Activated CD8-positive, alpha-beta T cell treated with anti-CD3 and anti-CD28 coated beads for 36 hours (primary cell): ENCODE measurements at regions not wholly inside any gene's neighbourhood (a gene's known extent, or its start where the extent isn't known, plus 50 kb on each side); places are given as distances from the start of the nearest gene placed in this dataset.

Source experiments
- ATAC-seq: fragments of 200-7000 bp; cut with Tn5 transposase; one replicate; pipeline ENCODE4 v1.10.0; 2021; ENCODE audit warnings: mild to moderate bottlenecking, moderate library complexity
- CTCF ChIA-PET: fragments of 350-600 bp; sonication (Branson Sonifier 250); formaldehyde crosslinking; loops from one replicate; lab custom pipeline; 2021; ENCODE audit warnings: antibody characterized with exemption; lab: Charles Lee
- POLR2A ChIA-PET: fragments of 350-600 bp; sonication (Branson Sonifier 250); formaldehyde crosslinking; loops from one replicate; lab custom pipeline; 2021; ENCODE audit warnings: antibody characterized with exemption; lab: Charles Lee
- DNase-seq: peaks from one replicate; pipeline ENCODE4 v3.0.0-alpha.2; 2020
- H3K27ac Mint-ChIP-seq: one replicate; pipeline ENCODE4 v1.8.0; 2021; ENCODE audit warnings: mild to moderate bottlenecking, mixed read lengths
- H3K27me3 Mint-ChIP-seq: one replicate; pipeline ENCODE4 v1.8.0; 2021; ENCODE audit warnings: mixed read lengths
- H3K36me3 Mint-ChIP-seq: one replicate; pipeline ENCODE4 v1.8.0; 2021; ENCODE audit warnings: low read depth, mixed read lengths
- H3K4me1 Mint-ChIP-seq: one replicate; pipeline ENCODE4 v1.8.0; 2021; ENCODE audit warnings: low read depth, mixed read lengths
- H3K4me3 Mint-ChIP-seq: one replicate; pipeline ENCODE4 v1.8.0; 2021; ENCODE audit warnings: mild to moderate bottlenecking, moderate library complexity, mixed read lengths
- H3K9me3 Mint-ChIP-seq: one replicate; pipeline ENCODE4 v1.8.0; 2021; ENCODE audit warnings: mixed read lengths
- CTCF ChIP-seq: fragments of 200-600 bp; IDR thresholded peaks from one replicate; pipeline ENCODE4 v1.8.0; 2022; ENCODE audit warnings: antibody characterized with exemption, mild to moderate bottlenecking
- intact Hi-C: fragments of 100-400 bp; cut with micrococcal nuclease; formaldehyde crosslinking; loops from one replicate; pipeline ENCODE4 v1.10.0; 2022

DNA sequence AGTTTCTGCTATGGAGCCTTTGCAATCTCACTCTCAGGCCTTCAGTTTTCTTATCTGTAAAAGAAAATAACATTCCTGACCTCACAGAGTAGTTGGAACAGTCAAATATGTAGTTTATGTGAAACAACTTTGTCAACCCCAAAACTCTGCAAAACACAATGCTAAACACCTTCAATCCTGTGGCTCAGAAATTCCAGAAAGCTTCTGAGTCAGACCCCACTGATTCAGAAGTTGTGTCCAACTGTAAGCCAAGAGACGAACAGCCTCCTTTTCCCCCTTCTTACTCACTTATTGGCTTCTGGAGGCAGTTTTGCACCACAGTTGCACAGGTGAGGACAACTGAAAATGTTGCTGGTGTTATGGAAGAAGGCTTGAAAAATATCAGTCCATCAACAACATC is 52.9 kb downstream of the TMSB4Y start:
- H3K36me3 Mint-ChIP-seq: no peaks in the 10 kb centered on the region
- H3K27me3 Mint-ChIP-seq: no peaks in the 10 kb centered on the region
- ATAC-seq: no peak
- H3K4me3 Mint-ChIP-seq: no peak overlapping the region
- no peak for TF ChIP-seq CTCF
- ChIA-PET CTCF (no interaction called here), POLR2A (no interaction called here)
- H3K27ac Mint-ChIP-seq: no peak overlapping the region
- DNase-seq: no peak
- no peaks in the 10 kb centered on the region for H3K9me3 Mint-ChIP-seq
- intact Hi-C loops: no loop called here
- peaks cover 7% of the 10 kb centered on the region for H3K4me1 Mint-ChIP-seq

GRCh38 chrY:13766040-13766439 is 62.3 kb downstream of the TMSB4Y start:
- no peaks in the 10 kb centered on the region for H3K4me1 Mint-ChIP-seq
- no peak for TF ChIP-seq CTCF
- CTCF ChIA-PET: interaction anchor here (0.8 kb wide), 1 partner anchor 14 kb away, joined by 3 read pairs; no protein-coding TSS in a partner anchor
- ATAC-seq (no peak), DNase-seq (no peak)
- peaks cover 4% of the 10 kb centered on the region for H3K36me3 Mint-ChIP-seq
- intact Hi-C loops: no loop called here
- no peaks in the 10 kb centered on the region for H3K27me3 Mint-ChIP-seq
- H3K4me3 Mint-ChIP-seq: no peak overlapping the region
- H3K27ac Mint-ChIP-seq: no peak overlapping the region
- no peaks in the 10 kb centered on the region for H3K9me3 Mint-ChIP-seq
- POLR2A ChIA-PET: no interaction called here

DNA sequence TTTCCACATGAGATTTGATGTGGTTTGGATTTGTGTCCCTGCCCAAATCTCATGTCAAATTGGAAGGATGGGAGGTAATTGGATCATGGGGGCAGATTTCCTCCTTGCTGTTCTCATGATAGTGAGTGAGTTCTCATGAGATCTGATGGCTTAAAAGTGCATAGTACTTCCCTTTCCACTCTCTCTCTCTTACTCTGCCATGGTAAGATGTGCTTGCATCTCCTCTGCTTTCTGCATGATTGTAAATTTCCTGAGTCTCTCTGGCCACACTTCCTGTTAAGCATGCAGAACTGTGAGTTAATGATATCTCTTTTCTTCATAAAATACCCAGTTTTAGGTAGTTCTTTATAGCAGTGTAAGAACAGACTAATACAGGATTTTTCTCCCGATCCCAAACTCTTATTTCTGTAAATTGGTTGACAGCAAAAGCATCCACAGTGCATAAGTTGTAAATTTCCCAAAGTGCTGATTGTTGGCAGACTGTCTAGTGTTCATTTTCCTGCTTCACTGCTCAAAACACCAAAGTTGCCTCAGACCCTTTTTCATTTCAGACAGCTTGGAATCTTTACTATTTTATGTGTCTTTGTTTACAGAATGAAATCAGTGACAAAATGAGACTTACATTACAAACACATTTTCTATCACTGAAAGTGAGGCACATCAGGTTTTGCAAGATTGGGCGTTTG is 86.6 kb downstream of the TMSB4Y start:
- no peak overlapping the region for H3K27ac Mint-ChIP-seq
- ATAC-seq: no peak
- CTCF ChIA-PET: no interaction called here

GRCh38 chrY:13795067-13795466 is 91.4 kb downstream of the TMSB4Y start:
- Mint-ChIP-seq H3K9me3 (no peaks in the 10 kb centered on the region), H3K36me3 (no peaks in the 10 kb centered on the region), H3K4me1 (peaks cover 2% of the 10 kb centered on the region), H3K4me3 (no peak overlapping the region), H3K27me3 (no peaks in the 10 kb centered on the region), H3K27ac (no peak overlapping the region)
- intact Hi-C loops: no loop called here
- CTCF ChIA-PET: no interaction called here
- POLR2A ChIA-PET: interaction anchor here (1.0 kb wide), 1 partner anchor 10 kb away, joined by 3 read pairs; no protein-coding TSS in a partner anchor
- no peak for TF ChIP-seq CTCF
- DNase-seq (no peak), ATAC-seq (no peak)

More for the DNA sequence above, 86.6 kb downstream of the TMSB4Y start:
- no peak for TF ChIP-seq CTCF
- intact Hi-C loops: no loop called here
- H3K4me1 Mint-ChIP-seq: peaks cover 6% of the 10 kb centered on the region
- POLR2A ChIA-PET: no interaction called here
- H3K9me3 Mint-ChIP-seq: peaks cover 4% of the 10 kb centered on the region
- H3K27me3 Mint-ChIP-seq: no peaks in the 10 kb centered on the region
- no peaks in the 10 kb centered on the region for H3K36me3 Mint-ChIP-seq
- no peak overlapping the region for H3K4me3 Mint-ChIP-seq
- DNase-seq: no peak

- no peak overlapping the region for H3K27ac Mint-ChIP-seq
- CTCF ChIA-PET: no interaction called here
- TF ChIP-seq CTCF: no peak
- H3K4me1 Mint-ChIP-seq: peaks cover 17% of the 10 kb centered on the region
- no peaks in the 10 kb centered on the region for H3K27me3 Mint-ChIP-seq
- ATAC-seq: no peak
- DNase-seq: no peak
- no peak overlapping the region for H3K4me3 Mint-ChIP-seq
- intact Hi-C loops: no loop called here
- no peaks in the 10 kb centered on the region for H3K36me3 Mint-ChIP-seq
- no peaks in the 10 kb centered on the region for H3K9me3 Mint-ChIP-seq
- POLR2A ChIA-PET: no interaction called here
Measured at GRCh38 chrY:13802828-13803227, 99.1 kb downstream of the TMSB4Y start.
